HepG2 (cell line): ENCODE measurements at regions not wholly inside any gene's neighbourhood (a gene's known extent, or its start where the extent isn't known, plus 50 kb on each side); places are given as distances from the start of the nearest gene placed in this dataset.

Source experiments
- ATAC-seq: fragments of 200-7000 bp; cut with Tn5 transposase; 3 replicates; pipeline ENCODE4 v1.9.1; 2020; ENCODE audit warnings: mild to moderate bottlenecking, moderate library complexity
- BruUV-seq: library from RNA; stranded (reverse); fragments of 400-500 nt; replicated peaks from 2 replicates; lab custom pipeline; 2021; lab: Mats Ljungman, UMichigan
- CTCF ChIA-PET: fragments of 300-600 bp; formaldehyde crosslinking; extraction: SDS; loops from one replicate; lab custom pipeline; 2021; ENCODE audit warnings: low total read pairs, inconsistent platforms, low intra/inter-chr PET ratio; lab: Yijun Ruan, JAX
- POLR2A ChIA-PET: fragments of 350-600 bp; sonication (Branson Sonifier 250); formaldehyde crosslinking; loops from one replicate; lab custom pipeline; 2020; ENCODE audit warnings: antibody characterized with exemption, inconsistent platforms; lab: Yijun Ruan, JAX
- DNase-seq: peaks from one replicate; pipeline ENCODE4 v3.0.0-alpha.2; 2015; ENCODE audit warnings: low spot score
- FAIRE-seq: peaks from 3 replicates; lab custom pipeline; 2011; peaks lifted over from hg19 to GRCh38; lab: Jason Lieb, UNC
- H2AFZ ChIP-seq: one replicate; pipeline ENCODE4 v1.6.1; 2011; ENCODE audit warnings: low read length, inconsistent platforms
- H3K27ac ChIP-seq: fragments of 300-600 bp; 3 replicates; pipeline ENCODE4 v1.8.0; 2011; ENCODE audit warnings: mixed run types, mild to moderate bottlenecking, mixed read lengths, low read length, inconsistent platforms; ENCODE audit not compliant: insufficient read depth; ENCODE audit errors: extremely low read length
- H3K27me3 ChIP-seq, 2 experiments: fragments of 200-600 bp in 1 of 2; 2 replicates in 1 of 2; 3 replicates in 1 of 2; pipeline versions ENCODE4 v1.6.0 to v1.8.0; 2011; ENCODE audit warnings: low read length in 2 of 2, mild to moderate bottlenecking in 2 of 2, moderate library complexity in 2 of 2, inconsistent platforms in 1 of 2; ENCODE audit not compliant: insufficient read depth in 2 of 2, control insufficient read depth in 1 of 2
- H3K36me3 ChIP-seq, 2 experiments: fragments of 200-600 bp in 1 of 2; replicated peaks in 1 of 2; 2 replicates in 1 of 2; 3 replicates in 1 of 2; pipeline versions ENCODE4 v1.5.1 to v1.8.0; 2011; ENCODE audit warnings: low read length in 2 of 2, inconsistent platforms in 1 of 2; ENCODE audit not compliant: insufficient read depth in 2 of 2, control insufficient read depth in 1 of 2
- H3K4me1 ChIP-seq: 2 replicates; pipeline ENCODE4 v1.5.1; 2012; ENCODE audit warnings: low read length, inconsistent platforms; ENCODE audit not compliant: insufficient read depth
- H3K4me2 ChIP-seq: 2 replicates; pipeline ENCODE4 v1.6.0; 2011; ENCODE audit warnings: low read depth, low read length, inconsistent platforms
- H3K4me3 ChIP-seq, 3 experiments: fragments of 200-600 bp in 1 of 3; sonication (generic), shearing (Covaris generic) in 1 of 3; replicated peaks in 1 of 3; 2 replicates each; pipeline ENCODE4 v1.5.1; 2011 to 2016; ENCODE audit warnings: low read length in 3 of 3, inconsistent platforms in 2 of 3, low read depth in 2 of 3, mild to moderate bottlenecking in 2 of 3, control low read depth in 1 of 3, mixed read lengths in 1 of 3; ENCODE audit not compliant: insufficient read depth in 1 of 3
- H3K79me2 ChIP-seq: one replicate; pipeline ENCODE4 v1.6.1; 2011; ENCODE audit warnings: low read length, inconsistent platforms; ENCODE audit not compliant: insufficient read depth
- H3K9ac ChIP-seq: 2 replicates; pipeline ENCODE4 v1.6.0; 2011; ENCODE audit warnings: mild to moderate bottlenecking, low read depth, low read length, inconsistent platforms; ENCODE audit not compliant: insufficient read depth
- H3K9me3 ChIP-seq: 2 replicates; pipeline ENCODE4 v1.5.1; 2012; ENCODE audit warnings: mild to moderate bottlenecking, low read length
- H4K20me1 ChIP-seq: 2 replicates; pipeline ENCODE4 v1.6.0; 2011; ENCODE audit warnings: inconsistent platforms, mild to moderate bottlenecking, low read length, moderate library complexity; ENCODE audit not compliant: insufficient read depth
- EEA1 ChIP-seq: sonication (generic); formaldehyde crosslinking; IDR thresholded peaks from 2 replicates; pipeline ENCODE4 v1.5.1; 2020; ENCODE audit warnings: mild to moderate bottlenecking, missing genetic modification reagents, borderline replicate concordance
- GABPB1 ChIP-seq: IDR thresholded peaks from 2 replicates; pipeline ENCODE4 v1.6.1; 2016; ENCODE audit warnings: mild to moderate bottlenecking, missing genetic modification reagents, moderate library complexity, missing compliant biosample characterization
- HNRNPH1 ChIP-seq: fragments of 200-400 bp; formaldehyde crosslinking; optimal IDR thresholded peaks from 2 replicates; pipeline ENCODE3; 2017; ENCODE audit warnings: mild to moderate bottlenecking, low read depth, low read length
- IKZF1 ChIP-seq: fragments of 450-650 bp; IDR thresholded peaks from 2 replicates; pipeline ENCODE4 v1.7.1; 2016
- JUNB ChIP-seq: sonication (generic); formaldehyde crosslinking; IDR thresholded peaks from 2 replicates; pipeline ENCODE4 v1.8.0; 2022; ENCODE audit warnings: missing genetic modification reagents, mild to moderate bottlenecking, borderline replicate concordance
- MXI1 ChIP-seq: IDR thresholded peaks from 3 replicates; pipeline ENCODE4 v1.6.1; 2012; ENCODE audit warnings: low read depth, low read length, inconsistent platforms, borderline replicate concordance
- POGZ ChIP-seq: sonication (generic); formaldehyde crosslinking; IDR thresholded peaks from 2 replicates; pipeline ENCODE4 v1.4.0; 2020; ENCODE audit warnings: mild to moderate bottlenecking, missing genetic modification reagents
- SIN3A ChIP-seq: IDR thresholded peaks from 2 replicates; pipeline ENCODE4 v1.6.1; 2011; ENCODE audit warnings: low read depth, mild to moderate bottlenecking, control low read depth, low read length, borderline replicate concordance
- SNRNP70 ChIP-seq: fragments of 200-400 bp; formaldehyde crosslinking; IDR thresholded peaks from 2 replicates; pipeline ENCODE4 v1.6.1; 2017; ENCODE audit warnings: mild to moderate bottlenecking, low read depth, low read length, moderate library complexity
- ZNF274 ChIP-seq: sonication (generic); formaldehyde crosslinking; IDR thresholded peaks from 2 replicates; pipeline ENCODE4 v1.5.1; 2020; ENCODE audit warnings: mild to moderate bottlenecking, missing genetic modification reagents
- ZNF282 ChIP-seq: fragments of 450-650 bp; IDR thresholded peaks from 2 replicates; pipeline ENCODE4 v1.6.1; 2018; ENCODE audit not compliant: partially characterized antibody
- ZNF431 ChIP-seq: sonication (generic); formaldehyde crosslinking; IDR thresholded peaks from 2 replicates; pipeline ENCODE4 v1.9.0; 2022; ENCODE audit warnings: missing genetic modification reagents, low read depth, mild to moderate bottlenecking, borderline replicate concordance
- ZNF564 ChIP-seq: sonication (generic); formaldehyde crosslinking; IDR thresholded peaks from 2 replicates; pipeline ENCODE4 v1.8.1; 2023; ENCODE audit warnings: mild to moderate bottlenecking, missing genetic modification reagents
- WGBS: methylation state at CpG from one replicate; pipeline ENCODE4 v1.1.6; 2017; ENCODE audit warnings: low lambda C conversion rate; 5-methylcytosine and 5-hydroxymethylcytosine counted together
- in situ Hi-C: cut with HindIII; loops from 2 replicates; pipeline ENCODE4 v1.10.0; 2017; ENCODE audit warnings: low pct_unique_long_range_greater_than_20kb; ENCODE audit not compliant: extremely low pct_ligation_motif_present
- intact Hi-C: fragments of 100-400 bp; cut with micrococcal nuclease; formaldehyde crosslinking; loops from one replicate; pipeline ENCODE4 v1.10.0; 2022; ENCODE audit not compliant: unreplicated experiment
- TF ChIP-seq, protein P1 (sequence below): sonication (generic); formaldehyde crosslinking; IDR thresholded peaks from 2 replicates; pipeline ENCODE4 v1.4.0; 2020; ENCODE audit warnings: mild to moderate bottlenecking, low read depth, missing genetic modification reagents
- TF ChIP-seq, protein P2 (sequence below): sonication (generic); formaldehyde crosslinking; IDR thresholded peaks from 2 replicates; pipeline ENCODE4 v1.8.1; 2022; ENCODE audit warnings: mild to moderate bottlenecking, missing genetic modification reagents
- TF ChIP-seq, protein P3 (sequence below): sonication (generic); formaldehyde crosslinking; IDR thresholded peaks from 2 replicates; pipeline ENCODE4 v1.4.0; 2020; ENCODE audit warnings: missing genetic modification reagents, borderline replicate concordance

DNA sequence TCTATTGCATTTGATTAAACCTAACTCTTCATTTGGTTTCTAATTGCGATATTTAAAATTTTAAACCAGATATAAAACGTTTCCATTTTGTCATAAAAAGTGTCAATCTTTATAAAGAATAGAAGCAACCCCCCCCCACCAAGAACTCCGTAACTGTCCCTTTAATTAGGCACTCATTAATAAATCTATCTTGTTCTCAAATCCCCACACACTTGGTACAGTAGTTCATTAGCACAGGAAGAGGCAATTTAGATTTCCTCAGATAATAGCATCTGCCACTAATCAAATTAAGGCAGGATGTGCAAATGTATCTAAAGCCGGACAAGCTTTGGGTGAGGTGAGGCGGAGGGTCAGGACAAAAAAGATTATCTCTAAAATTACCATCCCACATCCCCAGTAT, 1143.3 kb upstream of the AUTS2 start:
- Histone ChIP-seq H3K4me1 (no peaks in the 10 kb centered on the region), H3K4me2 (no peak overlapping the region), H3K27ac (no peak overlapping the region), H3K4me3 (no peak overlapping the region), H3K36me3 (no peaks in the 10 kb centered on the region), H3K79me2 (no peaks in the 10 kb centered on the region), H3K27me3 (no peaks in the 10 kb centered on the region), H3K9me3 (peaks cover 82% of the 10 kb centered on the region), H3K9ac (no peak overlapping the region), H4K20me1 (no peaks in the 10 kb centered on the region), H2AFZ (no peak overlapping the region)
- DNase-seq (no peak), ATAC-seq (no peak), FAIRE-seq (no peak)
- POLR2A ChIA-PET: no interaction called here
- intact Hi-C loops (no loop called here), in situ Hi-C loops (no loop called here)
- CTCF ChIA-PET: no interaction called here
- no TSS peak for BruUV-seq
- WGBS: 16% methylated on average over 5 of the region's 5 CpGs
- TF ChIP-seq ZNF431 (CRISPR knock-in tag) (no peak), ZNF564 (CRISPR knock-in tag) (no peak), ZNF274 (no peak), POGZ (no peak), SNRNP70 (no peak), EEA1 (CRISPR knock-in tag) (no peak), ZNF282 (no peak), JUNB (CRISPR knock-in tag) (no peak), IKZF1 (no peak), GABPB1 (CRISPR knock-in tag) (no peak)
- TF ChIP-seq, protein P1, sequence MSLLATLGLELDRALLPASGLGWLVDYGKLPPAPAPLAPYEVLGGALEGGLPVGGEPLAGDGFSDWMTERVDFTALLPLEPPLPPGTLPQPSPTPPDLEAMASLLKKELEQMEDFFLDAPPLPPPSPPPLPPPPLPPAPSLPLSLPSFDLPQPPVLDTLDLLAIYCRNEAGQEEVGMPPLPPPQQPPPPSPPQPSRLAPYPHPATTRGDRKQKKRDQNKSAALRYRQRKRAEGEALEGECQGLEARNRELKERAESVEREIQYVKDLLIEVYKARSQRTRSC (CRISPR knock-in tag): no peak

DNA sequence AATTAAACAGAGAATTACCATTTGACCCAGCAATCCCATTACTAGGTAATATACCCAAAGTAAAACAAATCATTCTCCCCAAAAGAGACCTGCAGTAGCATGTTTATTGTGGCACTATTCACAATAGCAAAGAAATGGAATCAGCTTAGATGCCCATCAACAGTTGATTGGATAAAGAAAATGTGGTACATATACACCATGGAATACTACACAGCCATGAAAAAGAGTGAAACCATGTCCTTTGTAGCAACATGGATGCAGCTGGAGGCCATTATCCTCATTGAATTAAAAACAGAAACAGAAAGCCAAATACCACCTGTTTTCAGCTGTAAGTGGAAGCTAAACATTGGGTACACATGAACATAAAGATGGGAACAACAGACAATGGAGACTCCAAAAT, 1141.8 kb upstream of the AUTS2 start:
- H3K9ac ChIP-seq: no peak overlapping the region
- H3K4me1 ChIP-seq: no peaks in the 10 kb centered on the region
- H2AFZ ChIP-seq: no peak overlapping the region
- in situ Hi-C loops: no loop called here
- H4K20me1 ChIP-seq: no peaks in the 10 kb centered on the region
- no peak overlapping the region for H3K27ac ChIP-seq
- no TSS peak for BruUV-seq
- DNase-seq: no peak
- H3K4me2 ChIP-seq: no peak overlapping the region
- FAIRE-seq: no peak
- POLR2A ChIA-PET: no interaction called here
- no peaks in the 10 kb centered on the region for H3K79me2 ChIP-seq
- intact Hi-C loops: no loop called here
- H3K27me3 ChIP-seq: no peaks in the 10 kb centered on the region
- H3K4me3 ChIP-seq: no peak overlapping the region
- H3K36me3 ChIP-seq: no peaks in the 10 kb centered on the region
- no peak for ATAC-seq
- CTCF ChIA-PET: no interaction called here
- peaks cover 70% of the 10 kb centered on the region for H3K9me3 ChIP-seq
- TF ChIP-seq SIN3A: no peak
- TF ChIP-seq MXI1: no peak
- no peak for TF ChIP-seq HNRNPH1
- TF ChIP-seq, protein P2, sequence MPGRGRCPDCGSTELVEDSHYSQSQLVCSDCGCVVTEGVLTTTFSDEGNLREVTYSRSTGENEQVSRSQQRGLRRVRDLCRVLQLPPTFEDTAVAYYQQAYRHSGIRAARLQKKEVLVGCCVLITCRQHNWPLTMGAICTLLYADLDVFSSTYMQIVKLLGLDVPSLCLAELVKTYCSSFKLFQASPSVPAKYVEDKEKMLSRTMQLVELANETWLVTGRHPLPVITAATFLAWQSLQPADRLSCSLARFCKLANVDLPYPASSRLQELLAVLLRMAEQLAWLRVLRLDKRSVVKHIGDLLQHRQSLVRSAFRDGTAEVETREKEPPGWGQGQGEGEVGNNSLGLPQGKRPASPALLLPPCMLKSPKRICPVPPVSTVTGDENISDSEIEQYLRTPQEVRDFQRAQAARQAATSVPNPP (CRISPR knock-in tag): no peak
- TF ChIP-seq, protein P3, sequence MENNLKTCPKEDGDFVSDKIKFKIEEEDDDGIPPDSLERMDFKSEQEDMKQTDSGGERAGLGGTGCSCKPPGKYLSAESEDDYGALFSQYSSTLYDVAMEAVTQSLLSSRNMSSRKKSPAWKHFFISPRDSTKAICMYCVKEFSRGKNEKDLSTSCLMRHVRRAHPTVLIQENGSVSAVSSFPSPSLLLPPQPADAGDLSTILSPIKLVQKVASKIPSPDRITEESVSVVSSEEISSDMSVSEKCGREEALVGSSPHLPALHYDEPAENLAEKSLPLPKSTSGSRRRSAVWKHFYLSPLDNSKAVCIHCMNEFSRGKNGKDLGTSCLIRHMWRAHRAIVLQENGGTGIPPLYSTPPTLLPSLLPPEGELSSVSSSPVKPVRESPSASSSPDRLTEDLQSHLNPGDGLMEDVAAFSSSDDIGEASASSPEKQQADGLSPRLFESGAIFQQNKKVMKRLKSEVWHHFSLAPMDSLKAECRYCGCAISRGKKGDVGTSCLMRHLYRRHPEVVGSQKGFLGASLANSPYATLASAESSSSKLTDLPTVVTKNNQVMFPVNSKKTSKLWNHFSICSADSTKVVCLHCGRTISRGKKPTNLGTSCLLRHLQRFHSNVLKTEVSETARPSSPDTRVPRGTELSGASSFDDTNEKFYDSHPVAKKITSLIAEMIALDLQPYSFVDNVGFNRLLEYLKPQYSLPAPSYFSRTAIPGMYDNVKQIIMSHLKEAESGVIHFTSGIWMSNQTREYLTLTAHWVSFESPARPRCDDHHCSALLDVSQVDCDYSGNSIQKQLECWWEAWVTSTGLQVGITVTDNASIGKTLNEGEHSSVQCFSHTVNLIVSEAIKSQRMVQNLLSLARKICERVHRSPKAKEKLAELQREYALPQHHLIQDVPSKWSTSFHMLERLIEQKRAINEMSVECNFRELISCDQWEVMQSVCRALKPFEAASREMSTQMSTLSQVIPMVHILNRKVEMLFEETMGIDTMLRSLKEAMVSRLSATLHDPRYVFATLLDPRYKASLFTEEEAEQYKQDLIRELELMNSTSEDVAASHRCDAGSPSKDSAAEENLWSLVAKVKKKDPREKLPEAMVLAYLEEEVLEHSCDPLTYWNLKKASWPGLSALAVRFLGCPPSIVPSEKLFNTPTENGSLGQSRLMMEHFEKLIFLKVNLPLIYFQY (CRISPR knock-in tag): no peak
